Limb (tissue), 2 donors: ENCODE measurements at regions not wholly inside any gene's neighbourhood (a gene's known extent, or its start where the extent isn't known, plus 50 kb on each side); places are given as distances from the start of the nearest gene placed in this dataset.

Experiments used
- DNase-seq, 2 donors: peaks; one replicate each; pipeline ENCODE4 v3.0.0-alpha.2; 2016; ENCODE audit errors: extremely low spot score in 2 of 2

- no peak for DNase-seq
Observed at GRCh38 chr4:52273885-52274284, 222.8 kb downstream of the SPATA18 start.

- no peak for DNase-seq
Observed at GRCh38 chr4:52288212-52288855, 237.2 kb downstream of the SPATA18 start.

- DNase-seq: peak; percentile 70 to 84
Observed at GRCh38 chr4:52290466-52290865, 239.4 kb downstream of the SPATA18 start.

DNA sequence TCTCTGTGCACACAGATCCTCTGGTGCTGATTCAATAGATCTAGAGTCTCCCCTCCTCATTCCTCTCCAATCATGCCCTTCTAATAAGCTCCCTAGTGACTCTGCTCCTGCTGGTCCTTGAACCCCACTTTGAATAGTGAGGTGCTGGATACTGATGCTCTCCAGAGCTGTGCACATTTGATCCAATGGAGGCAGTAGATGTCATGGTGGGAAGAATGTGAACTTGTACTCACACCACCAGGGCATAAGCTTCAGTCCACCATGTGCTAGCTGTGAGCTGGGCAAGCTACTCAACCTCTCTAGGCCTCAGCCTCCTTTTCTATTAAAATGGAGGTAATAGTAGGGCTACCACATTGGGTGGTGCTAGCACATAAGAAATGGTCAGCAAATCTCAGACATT is 241.1 kb downstream of the SPATA18 start:
- no peak for DNase-seq

- no peak for DNase-seq
Observed at GRCh38 chr4:52296341-52296740, 245.2 kb downstream of the SPATA18 start.

- DNase-seq: no peak
Observed at GRCh38 chr4:52298444-52298843, 247.3 kb downstream of the SPATA18 start.

DNA sequence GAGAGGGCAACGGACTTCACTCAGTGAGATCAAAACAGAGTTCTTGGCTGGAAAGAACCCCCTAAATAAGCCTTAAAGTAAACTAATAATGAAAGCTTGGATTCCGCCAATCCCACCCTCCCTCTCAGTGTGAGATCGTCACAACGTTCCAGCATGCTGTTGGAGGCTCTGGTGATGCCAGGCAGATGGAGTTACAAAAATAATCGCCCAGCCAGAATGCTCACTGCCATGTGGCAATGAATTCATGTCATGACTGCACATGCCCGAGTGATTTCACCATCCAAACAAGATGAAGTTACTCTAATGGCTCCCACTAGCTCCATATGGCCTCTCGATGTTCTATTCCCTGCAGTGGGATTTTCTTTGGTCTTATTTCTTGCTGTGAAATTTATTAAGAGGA is 248.0 kb downstream of the SPATA18 start:
- peak in 1 of 2 donors; percentile 51 for DNase-seq

DNA sequence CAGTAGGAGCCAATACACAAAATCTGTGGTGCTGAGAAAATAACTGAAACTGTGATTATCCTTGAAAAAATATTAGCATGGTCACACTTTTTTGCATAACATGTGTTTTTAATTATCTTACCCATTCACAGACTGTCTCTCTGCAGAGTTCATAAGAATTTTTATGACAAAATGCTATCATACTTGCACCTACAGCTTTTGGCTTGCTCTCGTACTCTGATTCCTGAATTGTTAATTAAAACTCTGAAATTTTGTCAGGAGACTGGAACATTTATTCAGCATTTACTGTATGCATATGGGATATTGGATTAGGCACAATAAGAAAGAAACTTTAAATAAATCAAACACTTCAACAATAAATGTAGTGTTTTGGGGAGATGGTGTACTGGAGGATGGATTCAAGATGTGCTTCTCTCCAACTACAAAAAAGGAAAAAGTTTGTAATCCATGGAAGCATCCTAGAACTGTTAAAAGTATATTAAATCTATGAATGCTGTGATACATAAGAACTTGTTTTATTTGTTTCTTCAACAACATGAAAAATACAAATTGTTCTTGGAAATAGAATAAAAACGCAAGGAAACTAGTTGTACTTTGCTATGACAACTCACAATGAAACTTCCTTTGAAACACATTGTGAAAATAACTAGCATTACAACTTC is 260.5 kb downstream of the SPATA18 start:
- peak in 1 of 2 donors; percentile 11 for DNase-seq

DNA sequence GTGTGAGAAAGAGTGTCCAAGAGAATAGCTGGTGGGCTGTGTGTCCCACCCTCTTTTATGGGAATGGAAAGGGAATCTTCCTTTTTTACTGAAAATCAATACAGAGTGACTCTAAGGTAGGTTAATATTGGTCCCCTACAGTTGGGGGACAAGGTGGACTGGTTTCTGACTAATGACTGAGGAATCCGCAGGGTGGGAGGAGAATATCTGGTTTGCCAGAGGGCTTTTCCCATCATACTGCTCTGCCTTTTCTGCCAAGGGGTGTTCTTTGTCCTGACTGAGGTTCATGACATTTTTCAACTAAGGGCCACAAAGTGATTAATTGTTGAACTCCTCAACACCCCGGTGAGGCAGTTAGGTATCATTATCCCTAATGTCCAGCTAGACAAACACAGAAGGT is 261.6 kb downstream of the SPATA18 start:
- DNase-seq: no peak

DNA sequence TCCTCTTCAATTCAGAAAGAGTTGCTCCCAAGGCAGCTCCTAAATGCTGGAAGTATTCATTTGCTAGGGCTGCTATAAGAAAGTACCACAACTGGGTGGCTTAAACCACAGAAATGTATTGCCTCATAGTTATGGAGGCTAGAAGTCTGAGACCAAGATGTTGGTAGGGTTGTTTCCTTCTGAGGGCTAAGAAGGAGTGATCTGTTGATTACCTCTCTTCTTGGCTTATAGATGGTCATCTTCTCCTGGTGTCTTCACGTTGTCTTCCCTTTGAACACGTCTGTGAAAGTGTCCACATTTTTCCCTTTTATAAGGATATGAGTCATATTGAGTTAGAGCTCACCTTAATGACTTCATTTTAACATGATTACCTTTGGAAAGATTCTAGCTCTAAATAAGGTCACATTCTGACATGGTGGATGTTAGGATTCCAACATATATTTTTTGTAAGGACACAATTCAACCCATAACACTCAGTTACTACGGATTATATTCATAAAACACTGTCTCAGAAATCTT is 266.3 kb downstream of the SPATA18 start:
- DNase-seq: no peak

- no peak for DNase-seq
Observed at GRCh38 chr4:52317981-52318380, 266.9 kb downstream of the SPATA18 start.

DNA sequence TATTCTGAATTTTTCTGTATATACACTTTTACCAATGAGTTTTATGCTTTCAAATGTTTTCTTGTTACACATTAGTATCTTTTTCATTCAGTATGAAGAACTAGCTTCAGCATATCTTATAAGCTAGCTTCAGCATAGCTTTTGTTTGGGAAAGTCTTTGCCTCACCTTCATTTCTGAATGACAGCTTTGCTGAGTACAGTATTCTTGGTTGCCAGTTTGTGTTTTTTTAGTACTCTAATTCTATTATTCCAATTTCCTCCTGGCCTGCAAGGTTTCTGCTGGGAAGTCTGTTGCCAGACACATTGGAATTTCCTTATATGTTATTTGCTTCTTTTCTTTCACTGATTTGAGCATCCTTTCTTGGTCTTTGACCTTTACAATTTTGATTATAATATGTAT is 278.8 kb downstream of the SPATA18 start:
- no peak for DNase-seq

DNA sequence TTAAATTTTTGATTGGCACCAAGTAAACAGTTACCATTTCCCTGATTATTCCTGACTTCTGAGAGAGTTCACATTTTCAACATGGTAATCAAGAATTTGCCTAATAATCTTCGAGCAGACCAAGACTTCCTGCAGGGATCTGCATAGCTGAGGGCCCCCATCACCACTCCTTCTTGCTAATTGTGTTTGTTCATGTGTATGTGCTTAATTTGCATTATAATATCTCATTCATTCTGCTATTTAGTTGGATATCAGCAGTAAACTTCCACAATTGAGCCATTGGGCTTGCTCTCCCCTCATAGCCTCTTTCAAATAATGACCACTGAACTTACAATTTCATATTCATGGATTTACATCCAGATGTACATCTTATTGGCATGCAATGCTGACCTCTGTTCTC is 292.5 kb downstream of the SPATA18 start:
- no peak for DNase-seq

DNA sequence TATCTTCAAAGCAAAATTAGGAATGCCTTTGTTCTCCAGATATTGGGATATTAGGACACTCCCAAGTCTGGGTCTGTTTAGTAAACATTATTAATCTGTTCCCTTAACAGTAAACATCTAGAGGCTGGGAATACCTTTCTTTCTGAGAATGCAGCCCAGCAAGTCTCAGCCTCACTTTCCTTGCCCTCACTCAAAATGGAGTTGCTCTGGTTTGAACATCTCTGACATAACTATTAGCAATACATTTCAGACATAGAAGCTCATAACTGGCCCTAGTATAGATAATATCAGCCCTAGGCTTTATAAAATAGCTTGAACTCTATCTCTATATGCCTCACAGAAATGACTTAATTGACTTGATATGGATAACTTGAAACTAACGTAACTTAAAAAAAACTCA is 299.8 kb downstream of the SPATA18 start:
- no peak for DNase-seq

DNA sequence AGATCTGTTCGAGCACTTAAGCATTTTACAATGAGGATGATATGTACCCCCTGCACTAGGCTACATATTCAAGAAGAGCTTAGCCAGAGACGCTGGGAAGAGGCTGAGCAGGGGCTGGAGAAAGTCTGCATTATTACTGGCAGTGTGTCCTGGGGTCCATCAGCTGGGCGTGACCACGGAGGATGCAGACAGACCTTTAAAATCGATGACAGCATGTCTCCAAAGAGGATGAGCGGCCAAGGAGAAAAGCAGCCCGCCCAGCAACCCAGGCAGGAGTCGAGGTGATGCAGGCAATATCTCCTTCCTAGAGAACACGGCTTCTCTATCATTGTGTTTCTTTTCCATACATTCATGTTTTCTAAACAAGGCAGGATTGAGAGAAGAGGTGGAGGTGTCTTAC is 300.7 kb downstream of the USP46 start:
- no peak for DNase-seq

DNA sequence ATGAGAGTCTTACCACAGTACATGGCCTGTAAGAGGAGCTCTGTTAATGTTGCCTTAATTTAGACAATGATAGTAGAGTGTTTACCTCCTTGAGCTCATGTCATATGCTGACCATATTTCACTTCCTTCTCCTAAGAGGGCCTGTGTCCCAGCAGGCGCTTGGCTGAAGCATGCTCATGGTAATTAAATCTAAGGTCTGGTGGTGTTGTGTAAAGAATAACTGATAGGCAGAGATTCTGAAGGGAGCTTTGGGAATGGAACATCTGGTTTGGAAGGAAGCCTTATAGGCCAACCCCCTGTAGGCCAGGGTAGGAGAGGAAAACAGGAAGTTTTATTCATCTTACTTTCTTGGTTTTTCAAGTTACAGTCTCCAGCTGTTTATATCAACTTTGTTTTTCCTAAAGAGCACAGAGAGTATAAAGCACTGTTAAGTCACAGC is 300.2 kb downstream of the USP46 start:
- peak in 1 of 2 donors; percentile 56 for DNase-seq

GRCh38 chr4:52366191-52366590 is 292.9 kb downstream of the USP46 start:
- peak in 1 of 2 donors; percentile 48 for DNase-seq

DNA sequence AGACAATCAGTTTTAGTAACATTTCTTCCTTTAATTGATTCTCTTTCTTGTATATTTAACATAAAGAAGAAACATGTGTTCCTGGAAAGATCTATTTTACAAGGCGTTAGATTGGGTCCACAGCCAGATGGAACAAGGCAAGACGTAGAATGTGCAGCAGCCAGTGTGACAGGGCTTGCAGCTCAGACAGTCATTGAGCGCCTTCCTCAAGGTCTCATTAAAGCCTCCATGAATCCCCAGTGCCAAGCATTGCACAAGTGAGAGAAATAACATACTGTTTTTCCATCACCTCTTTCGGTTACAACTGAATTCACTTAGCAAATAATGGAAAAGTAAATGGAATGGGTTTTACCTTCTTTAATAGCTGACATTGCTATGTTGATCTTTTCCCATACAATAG is 292.5 kb downstream of the USP46 start:
- peak in 1 of 2 donors; percentile 66 for DNase-seq

GRCh38 chr4:52367282-52367830 is 291.7 kb downstream of the USP46 start:
- DNase-seq: peak in 1 of 2 donors; percentile 53

GRCh38 chr4:52368895-52369294 is 290.2 kb downstream of the USP46 start:
- no peak for DNase-seq

GRCh38 chr4:52369649-52370048 is 289.5 kb downstream of the USP46 start:
- DNase-seq: no peak

DNA sequence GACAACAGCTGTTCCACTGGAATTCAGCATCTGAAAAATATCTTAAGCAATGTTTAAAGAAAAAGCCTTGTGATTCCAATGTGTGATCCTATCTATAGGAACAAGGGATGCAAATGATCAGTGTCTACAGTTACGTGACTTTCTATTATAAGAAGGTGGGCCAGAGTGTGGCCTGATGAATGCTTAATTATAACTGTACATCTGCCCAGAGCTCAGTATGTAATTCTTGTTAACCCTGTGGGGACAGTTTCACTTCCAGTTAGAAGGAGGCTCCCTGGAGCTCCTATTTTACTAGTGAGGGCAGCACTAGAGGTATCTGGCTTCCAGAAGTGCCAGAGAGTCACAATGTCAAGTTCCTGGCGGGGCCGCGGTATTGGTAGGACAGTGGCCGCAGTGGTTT is 288.5 kb downstream of the USP46 start:
- no peak for DNase-seq

GRCh38 chr4:52371841-52372240 is 287.3 kb downstream of the USP46 start:
- no peak for DNase-seq
